HL-60 (cell line): ENCODE measurements at regions not wholly inside any gene's neighbourhood (a gene's known extent, or its start where the extent isn't known, plus 50 kb on each side); places are given as distances from the start of the nearest gene placed in this dataset.

Experiments
- CTCF ChIP-seq: IDR thresholded peaks from one replicate; pipeline ENCODE4 v1.5.1; 2011; ENCODE audit warnings: low read length, control low read depth, inconsistent platforms; ENCODE audit not compliant: insufficient read depth
- REST ChIP-seq: IDR thresholded peaks from 2 replicates; pipeline ENCODE4 v1.6.1; 2012; ENCODE audit warnings: low read depth; ENCODE audit not compliant: insufficient replicate concordance
- SPI1 ChIP-seq: IDR thresholded peaks from 2 replicates; pipeline ENCODE4 v1.6.1; 2012; ENCODE audit warnings: low read depth, mild to moderate bottlenecking, borderline replicate concordance

DNA sequence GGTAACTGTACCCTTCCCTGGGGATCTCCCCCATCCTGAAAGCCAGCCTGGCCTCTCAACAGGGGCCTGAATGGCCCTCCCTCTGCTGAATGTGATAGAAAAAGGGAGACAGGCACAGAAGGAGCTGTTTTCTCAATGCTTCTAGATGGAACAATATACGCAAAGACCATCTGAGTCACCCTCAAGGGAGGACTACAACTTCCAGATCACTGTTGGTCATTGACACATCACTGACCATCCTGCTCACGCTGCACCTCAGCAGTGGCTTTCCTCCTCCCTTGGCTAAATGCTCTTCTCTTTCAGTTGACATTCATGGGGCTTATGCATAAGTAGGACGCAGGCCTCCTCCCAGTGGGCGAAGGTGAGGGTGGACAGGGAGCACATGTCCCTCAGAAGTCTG lies 112.2 kb upstream of the SHB start:
- TF ChIP-seq CTCF = no peak
- TF ChIP-seq REST = no peak
- TF ChIP-seq SPI1 = no peak
